ENCODE measurements at regions not wholly inside any gene's neighbourhood (a gene's known extent, or its start where the extent isn't known, plus 50 kb on each side); places are given as distances from the start of the nearest gene placed in this dataset.

DNA sequence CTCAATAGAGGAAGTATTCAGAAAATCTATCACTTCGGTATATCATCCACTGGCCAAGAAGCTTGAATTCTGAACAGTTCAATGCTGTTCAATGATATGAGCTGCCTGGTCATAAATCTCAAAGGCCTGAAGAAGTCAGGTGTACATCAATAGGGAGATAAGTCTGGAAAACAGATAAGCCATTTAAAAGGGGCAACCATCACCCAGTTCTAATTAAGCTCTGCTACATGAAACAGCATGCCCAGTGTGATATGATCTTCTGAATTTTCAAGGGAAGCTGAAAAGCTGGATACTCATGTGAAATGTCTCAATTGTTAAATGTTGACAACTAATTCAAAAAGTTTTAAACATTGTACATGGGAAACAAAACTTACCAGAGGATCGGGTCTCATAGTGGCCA is 2020.7 kb upstream of the WWC1 start:
- Histone ChIP-seq H2AFZ (ENCODE audit: low read length) (no peak overlapping the region), H4K20me1 (ENCODE audit: insufficient read depth, low read length) (no peaks in the 10 kb centered on the region), H3K4me2 (ENCODE audit: low read length) (no peak overlapping the region), H3K36me3 (ENCODE audit: insufficient read depth, low read length) (no peaks in the 10 kb centered on the region), H3F3A (ENCODE audit: insufficient read depth, low read length) (no peaks in the 10 kb centered on the region), H3K9ac (ENCODE audit: low read length) (no peak overlapping the region), H3K4me3 (ENCODE audit: low read depth, low read length, poor library complexity, severe bottlenecking) (no peak overlapping the region), H3K27me3 (ENCODE audit: insufficient read depth, low read length) (no peaks in the 10 kb centered on the region), H3K9me2 (ENCODE audit: low read depth, low read length) (no peaks in the 10 kb centered on the region), H3K27ac (ENCODE audit: low read depth, low read length, poor library complexity, severe bottlenecking) (no peak overlapping the region), H3K79me2 (ENCODE audit: insufficient read depth, low read length) (no peaks in the 10 kb centered on the region), H3K4me1 (ENCODE audit: insufficient read depth, low read length, severe bottlenecking) (no peaks in the 10 kb centered on the region), H3K9me3 (ENCODE audit: low read length) (no peaks in the 10 kb centered on the region)
- TF ChIP-seq EZH2 (IDR thresholded peaks at IDR 0.05; ENCODE audit: borderline replicate concordance, low read length), result no peak
- TF ChIP-seq, protein P1, sequence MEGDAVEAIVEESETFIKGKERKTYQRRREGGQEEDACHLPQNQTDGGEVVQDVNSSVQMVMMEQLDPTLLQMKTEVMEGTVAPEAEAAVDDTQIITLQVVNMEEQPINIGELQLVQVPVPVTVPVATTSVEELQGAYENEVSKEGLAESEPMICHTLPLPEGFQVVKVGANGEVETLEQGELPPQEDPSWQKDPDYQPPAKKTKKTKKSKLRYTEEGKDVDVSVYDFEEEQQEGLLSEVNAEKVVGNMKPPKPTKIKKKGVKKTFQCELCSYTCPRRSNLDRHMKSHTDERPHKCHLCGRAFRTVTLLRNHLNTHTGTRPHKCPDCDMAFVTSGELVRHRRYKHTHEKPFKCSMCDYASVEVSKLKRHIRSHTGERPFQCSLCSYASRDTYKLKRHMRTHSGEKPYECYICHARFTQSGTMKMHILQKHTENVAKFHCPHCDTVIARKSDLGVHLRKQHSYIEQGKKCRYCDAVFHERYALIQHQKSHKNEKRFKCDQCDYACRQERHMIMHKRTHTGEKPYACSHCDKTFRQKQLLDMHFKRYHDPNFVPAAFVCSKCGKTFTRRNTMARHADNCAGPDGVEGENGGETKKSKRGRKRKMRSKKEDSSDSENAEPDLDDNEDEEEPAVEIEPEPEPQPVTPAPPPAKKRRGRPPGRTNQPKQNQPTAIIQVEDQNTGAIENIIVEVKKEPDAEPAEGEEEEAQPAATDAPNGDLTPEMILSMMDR (IDR thresholded peaks at IDR 0.05; ENCODE audit: low read length), result no peak

DNA sequence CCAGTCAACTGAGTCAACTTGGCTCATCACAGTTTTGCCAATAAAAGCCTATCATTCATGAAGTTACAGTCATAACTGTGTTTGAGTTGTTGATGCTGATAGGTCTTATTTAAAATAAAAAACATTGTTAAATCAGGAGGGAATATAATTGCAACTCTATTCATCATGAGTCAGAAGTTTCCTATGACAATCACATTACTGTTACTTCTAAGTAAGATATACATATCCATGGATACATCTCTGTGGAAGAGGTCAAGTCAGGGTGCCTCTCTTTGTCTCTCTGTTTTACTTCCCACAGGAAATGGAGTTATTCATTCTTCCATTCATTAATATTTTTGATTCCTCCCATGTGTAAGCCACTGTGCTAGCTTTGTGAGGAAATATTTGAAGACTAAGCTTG is 2015.4 kb upstream of the WWC1 start:
- Histone ChIP-seq H3K36me3 (ENCODE audit: insufficient read depth, low read length) (no peaks in the 10 kb centered on the region), H3K9me2 (ENCODE audit: low read depth, low read length) (no peaks in the 10 kb centered on the region), H3K4me1 (ENCODE audit: insufficient read depth, low read length, severe bottlenecking) (no peaks in the 10 kb centered on the region), H2AFZ (ENCODE audit: low read length) (no peak overlapping the region), H3K4me3 (ENCODE audit: low read depth, low read length, poor library complexity, severe bottlenecking) (no peak overlapping the region), H3K79me2 (ENCODE audit: insufficient read depth, low read length) (no peaks in the 10 kb centered on the region), H3K9ac (ENCODE audit: low read length) (no peak overlapping the region), H3K9me3 (ENCODE audit: low read length) (no peaks in the 10 kb centered on the region), H3K27me3 (ENCODE audit: insufficient read depth, low read length) (no peaks in the 10 kb centered on the region), H3F3A (ENCODE audit: insufficient read depth, low read length) (no peaks in the 10 kb centered on the region), H3K27ac (ENCODE audit: low read depth, low read length, poor library complexity, severe bottlenecking) (no peak overlapping the region), H3K4me2 (ENCODE audit: low read length) (no peak overlapping the region), H4K20me1 (ENCODE audit: insufficient read depth, low read length) (no peaks in the 10 kb centered on the region)
- no peak for TF ChIP-seq EZH2 (IDR thresholded peaks at IDR 0.05; ENCODE audit: borderline replicate concordance, low read length)
- TF ChIP-seq, protein P1 (IDR thresholded peaks at IDR 0.05; ENCODE audit: low read length), result no peak

DNA sequence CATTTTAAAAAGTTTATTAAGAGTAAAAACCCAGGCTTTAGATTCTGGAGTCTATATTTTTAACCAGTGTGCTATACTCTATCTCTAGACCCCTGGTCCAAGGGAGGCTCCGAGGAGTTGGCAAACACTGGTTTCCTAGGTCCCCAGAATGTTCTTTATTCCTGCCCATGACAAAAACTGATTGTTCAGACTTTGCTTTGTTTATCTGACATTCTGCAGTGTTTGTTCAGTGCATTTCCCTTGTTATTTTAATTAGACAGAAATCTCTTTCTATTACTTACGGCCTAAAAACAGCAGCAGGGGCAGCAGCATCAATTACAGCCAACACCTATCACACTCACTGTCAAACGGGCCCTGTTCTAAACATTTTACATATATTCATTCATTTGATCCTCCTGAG is 2011.6 kb upstream of the WWC1 start:
- no peak overlapping the region for H3K4me2 ChIP-seq (ENCODE audit: low read length)
- no peaks in the 10 kb centered on the region for H3K9me2 ChIP-seq (ENCODE audit: low read depth, low read length)
- H3K27ac ChIP-seq (ENCODE audit: low read depth, low read length, poor library complexity, severe bottlenecking), result no peak overlapping the region
- H3K9ac ChIP-seq (ENCODE audit: low read length), result no peak overlapping the region
- H3K4me3 ChIP-seq (ENCODE audit: low read depth, low read length, poor library complexity, severe bottlenecking), result no peak overlapping the region
- no peaks in the 10 kb centered on the region for H3K9me3 ChIP-seq (ENCODE audit: low read length)
- no peaks in the 10 kb centered on the region for H3K4me1 ChIP-seq (ENCODE audit: insufficient read depth, low read length, severe bottlenecking)
- no peaks in the 10 kb centered on the region for H4K20me1 ChIP-seq (ENCODE audit: insufficient read depth, low read length)
- no peaks in the 10 kb centered on the region for H3K79me2 ChIP-seq (ENCODE audit: insufficient read depth, low read length)
- no peaks in the 10 kb centered on the region for H3K36me3 ChIP-seq (ENCODE audit: insufficient read depth, low read length)
- H3F3A ChIP-seq (ENCODE audit: insufficient read depth, low read length), result no peaks in the 10 kb centered on the region
- TF ChIP-seq EZH2 (IDR thresholded peaks at IDR 0.05; ENCODE audit: borderline replicate concordance, low read length), result no peak
- TF ChIP-seq, protein P1 (IDR thresholded peaks at IDR 0.05; ENCODE audit: low read length), result no peak
- H3K27me3 ChIP-seq (ENCODE audit: insufficient read depth, low read length), result no peaks in the 10 kb centered on the region
- no peak overlapping the region for H2AFZ ChIP-seq (ENCODE audit: low read length)
